ENCODE measurements at regions not wholly inside any gene's neighbourhood (a gene's known extent, or its start where the extent isn't known, plus 50 kb on each side); places are given as distances from the start of the nearest gene placed in this dataset.

GRCh38 chr14:61928300-61928699 lies 166.1 kb downstream of the SNAPC1 start:
- no peak for DNase-seq (ENCODE audit: low read depth)
- no peak overlapping the region for H3K4me3 ChIP-seq (ENCODE audit: low read depth, low read length)
- TF ChIP-seq, protein P1, sequence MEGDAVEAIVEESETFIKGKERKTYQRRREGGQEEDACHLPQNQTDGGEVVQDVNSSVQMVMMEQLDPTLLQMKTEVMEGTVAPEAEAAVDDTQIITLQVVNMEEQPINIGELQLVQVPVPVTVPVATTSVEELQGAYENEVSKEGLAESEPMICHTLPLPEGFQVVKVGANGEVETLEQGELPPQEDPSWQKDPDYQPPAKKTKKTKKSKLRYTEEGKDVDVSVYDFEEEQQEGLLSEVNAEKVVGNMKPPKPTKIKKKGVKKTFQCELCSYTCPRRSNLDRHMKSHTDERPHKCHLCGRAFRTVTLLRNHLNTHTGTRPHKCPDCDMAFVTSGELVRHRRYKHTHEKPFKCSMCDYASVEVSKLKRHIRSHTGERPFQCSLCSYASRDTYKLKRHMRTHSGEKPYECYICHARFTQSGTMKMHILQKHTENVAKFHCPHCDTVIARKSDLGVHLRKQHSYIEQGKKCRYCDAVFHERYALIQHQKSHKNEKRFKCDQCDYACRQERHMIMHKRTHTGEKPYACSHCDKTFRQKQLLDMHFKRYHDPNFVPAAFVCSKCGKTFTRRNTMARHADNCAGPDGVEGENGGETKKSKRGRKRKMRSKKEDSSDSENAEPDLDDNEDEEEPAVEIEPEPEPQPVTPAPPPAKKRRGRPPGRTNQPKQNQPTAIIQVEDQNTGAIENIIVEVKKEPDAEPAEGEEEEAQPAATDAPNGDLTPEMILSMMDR (IDR thresholded peaks at IDR 0.05; ENCODE audit: control insufficient read depth, extremely low read depth, insufficient read depth): no peak

DNA sequence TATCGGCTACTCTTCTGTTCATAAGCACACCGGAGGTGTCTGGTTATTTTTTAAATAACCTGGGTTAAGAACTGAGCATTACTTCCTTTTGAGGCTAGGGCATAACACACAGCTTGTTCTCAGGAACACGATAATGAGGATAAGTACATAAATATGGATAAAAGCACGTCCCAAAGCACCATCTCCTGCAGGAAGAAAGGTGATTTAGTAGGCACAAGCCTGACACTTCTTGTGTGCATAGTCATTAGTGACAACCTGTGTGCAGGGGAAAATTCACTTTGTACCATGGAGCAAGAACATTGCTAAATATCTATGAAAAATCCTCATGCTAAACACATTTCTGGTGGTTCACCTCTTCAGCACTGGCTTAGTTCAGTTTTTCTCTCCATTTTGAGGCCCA lies 166.5 kb downstream of the SNAPC1 start:
- TF ChIP-seq, protein P1 (IDR thresholded peaks at IDR 0.05; ENCODE audit: control insufficient read depth, extremely low read depth, insufficient read depth): no peak
- no peak for DNase-seq (ENCODE audit: low read depth)
- H3K4me3 ChIP-seq (ENCODE audit: low read depth, low read length): no peak overlapping the region

GRCh38 chr14:61929651-61930050 lies 167.4 kb downstream of the SNAPC1 start:
- H3K4me3 ChIP-seq (ENCODE audit: low read depth, low read length): no peak overlapping the region
- TF ChIP-seq, protein P1 (IDR thresholded peaks at IDR 0.05; ENCODE audit: control insufficient read depth, extremely low read depth, insufficient read depth): no peak
- DNase-seq (ENCODE audit: low read depth): no peak

DNA sequence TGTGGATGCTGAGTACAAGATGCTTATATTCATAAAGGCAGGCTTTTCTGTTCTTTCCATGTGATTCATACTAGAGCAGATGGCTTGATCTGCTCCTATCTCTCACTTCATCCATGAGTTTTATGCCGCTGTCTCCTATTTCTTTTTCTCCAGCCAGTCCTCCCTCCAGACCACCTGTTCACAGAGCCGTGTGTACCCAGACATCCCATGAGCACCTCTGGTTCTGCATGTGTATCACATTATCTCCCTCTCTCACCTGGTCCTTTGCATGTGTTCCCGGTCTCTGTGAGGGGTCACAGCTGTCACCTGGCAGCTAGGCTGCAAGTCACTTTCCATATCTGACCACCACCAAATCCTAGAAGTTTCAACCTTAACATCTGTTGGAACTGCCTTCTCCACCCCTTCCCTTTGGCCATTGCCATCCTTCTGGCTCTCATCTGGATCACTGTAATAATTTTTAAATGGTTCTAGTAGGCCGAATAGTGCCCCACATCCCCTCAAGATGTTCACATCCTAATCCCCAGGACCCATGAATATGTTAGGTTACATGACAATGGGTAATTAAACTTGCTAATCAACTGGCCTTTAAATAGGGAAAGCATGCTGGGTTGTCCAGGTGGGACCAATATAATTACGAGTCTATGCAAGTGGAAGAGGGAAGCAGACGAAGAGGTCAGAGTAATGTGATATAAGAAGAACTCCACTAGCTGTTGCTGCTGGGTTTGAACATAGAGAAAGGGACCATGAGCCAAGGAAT lies 168.1 kb downstream of the SNAPC1 start:
- TF ChIP-seq, protein P1 (IDR thresholded peaks at IDR 0.05; ENCODE audit: control insufficient read depth, extremely low read depth, insufficient read depth): no peak
- no peak overlapping the region for H3K4me3 ChIP-seq (ENCODE audit: low read depth, low read length)
- DNase-seq (ENCODE audit: low read depth): no peak

- no peak for DNase-seq (ENCODE audit: low read depth)
Measured at GRCh38 chr14:61932974-61933373, 170.8 kb downstream of the SNAPC1 start.

GRCh38 chr14:61934385-61934784 lies 172.2 kb downstream of the SNAPC1 start:
- TF ChIP-seq, protein P1 (IDR thresholded peaks at IDR 0.05; ENCODE audit: control insufficient read depth, extremely low read depth, insufficient read depth): no peak
- no peak overlapping the region for H3K4me3 ChIP-seq (ENCODE audit: low read depth, low read length)
- no peak for DNase-seq (ENCODE audit: low read depth)

More at GRCh38 chr14:61932974-61933373, 170.8 kb downstream of the SNAPC1 start:
- TF ChIP-seq, protein P1 (IDR thresholded peaks at IDR 0.05; ENCODE audit: control insufficient read depth, extremely low read depth, insufficient read depth): no peak
- H3K4me3 ChIP-seq (ENCODE audit: low read depth, low read length): no peak overlapping the region

- H3K4me3 ChIP-seq (ENCODE audit: low read depth, low read length): no peak overlapping the region
- TF ChIP-seq, protein P1 (IDR thresholded peaks at IDR 0.05; ENCODE audit: control insufficient read depth, extremely low read depth, insufficient read depth): no peak
- DNase-seq (ENCODE audit: low read depth): no peak
Measured at GRCh38 chr14:61939776-61940175, 177.6 kb downstream of the SNAPC1 start.

Measured in LNCaP clone FGC (cell line).